GM12872 (cell line): ENCODE measurements at regions not wholly inside any gene's neighbourhood (a gene's known extent, or its start where the extent isn't known, plus 50 kb on each side); places are given as distances from the start of the nearest gene placed in this dataset.

Experiments used
- CTCF ChIP-seq: IDR thresholded peaks from 3 replicates; pipeline ENCODE4 v1.5.1; 2011; ENCODE audit warnings: low read depth, mild to moderate bottlenecking, low read length, moderate library complexity; ENCODE audit not compliant: insufficient read depth

- TF ChIP-seq CTCF: no peak
Measured at GRCh38 chr11:109086931-109087330, 335.1 kb upstream of the C11orf87 start.

DNA sequence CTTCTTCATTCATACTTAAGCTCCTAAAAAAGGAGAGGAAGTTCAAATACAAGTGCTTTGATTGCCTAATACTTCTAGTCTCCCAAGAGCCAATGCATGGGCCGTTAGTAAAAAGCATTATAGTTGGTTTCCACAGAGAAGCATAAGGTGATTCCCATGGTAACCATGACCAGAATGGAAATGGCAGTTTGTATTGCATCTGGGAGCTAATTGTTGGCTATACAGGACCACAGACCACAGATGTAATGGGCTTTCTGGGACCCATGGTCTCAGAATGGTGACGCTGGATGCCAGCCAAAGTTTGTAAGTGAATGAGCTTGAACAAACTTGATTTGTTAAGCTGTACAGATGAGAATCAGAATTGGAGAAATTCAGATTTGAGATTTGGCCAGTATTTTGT is 333.9 kb upstream of the C11orf87 start:
- TF ChIP-seq CTCF: no peak

DNA sequence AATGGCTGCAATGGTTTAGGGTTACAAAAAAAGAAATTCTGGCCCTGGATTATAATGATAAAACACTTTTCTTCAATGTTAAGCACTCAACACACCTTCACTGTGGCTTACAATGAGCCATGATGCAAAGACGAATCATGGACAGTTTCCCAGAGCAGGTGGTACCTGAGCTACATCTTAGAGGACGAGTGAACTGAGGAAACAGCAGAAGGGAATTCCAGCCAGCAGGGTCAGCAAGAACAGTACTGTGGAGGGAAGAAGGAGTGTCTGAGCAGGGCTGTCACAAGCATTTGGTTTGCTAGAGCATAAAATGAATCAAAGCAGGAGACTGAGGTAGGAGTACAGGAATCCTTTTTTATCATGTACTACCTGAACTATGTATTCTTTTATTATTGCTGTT is 332.8 kb upstream of the C11orf87 start:
- TF ChIP-seq CTCF: no peak

GRCh38 chr11:109093354-109093753 is 328.6 kb upstream of the C11orf87 start:
- TF ChIP-seq CTCF: no peak

DNA sequence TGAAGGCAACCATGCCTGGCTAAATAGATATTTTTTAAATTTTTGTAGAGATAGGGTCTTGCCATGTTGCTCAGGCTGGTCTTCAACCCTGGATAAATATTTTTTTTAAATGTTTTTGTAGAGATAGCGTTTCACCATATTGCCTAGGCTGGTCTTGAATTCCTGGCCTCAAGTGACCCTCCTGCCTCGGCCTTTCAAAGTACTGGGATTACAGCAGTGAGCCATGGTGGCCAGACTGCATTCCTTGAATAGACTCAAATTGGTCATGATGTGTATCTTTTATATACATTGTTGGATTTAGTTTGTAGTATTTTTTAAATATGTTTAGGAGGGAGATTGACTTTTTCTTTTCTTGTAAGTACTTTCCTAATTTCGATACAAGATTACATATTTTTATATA is 325.7 kb upstream of the C11orf87 start:
- no peak for TF ChIP-seq CTCF

DNA sequence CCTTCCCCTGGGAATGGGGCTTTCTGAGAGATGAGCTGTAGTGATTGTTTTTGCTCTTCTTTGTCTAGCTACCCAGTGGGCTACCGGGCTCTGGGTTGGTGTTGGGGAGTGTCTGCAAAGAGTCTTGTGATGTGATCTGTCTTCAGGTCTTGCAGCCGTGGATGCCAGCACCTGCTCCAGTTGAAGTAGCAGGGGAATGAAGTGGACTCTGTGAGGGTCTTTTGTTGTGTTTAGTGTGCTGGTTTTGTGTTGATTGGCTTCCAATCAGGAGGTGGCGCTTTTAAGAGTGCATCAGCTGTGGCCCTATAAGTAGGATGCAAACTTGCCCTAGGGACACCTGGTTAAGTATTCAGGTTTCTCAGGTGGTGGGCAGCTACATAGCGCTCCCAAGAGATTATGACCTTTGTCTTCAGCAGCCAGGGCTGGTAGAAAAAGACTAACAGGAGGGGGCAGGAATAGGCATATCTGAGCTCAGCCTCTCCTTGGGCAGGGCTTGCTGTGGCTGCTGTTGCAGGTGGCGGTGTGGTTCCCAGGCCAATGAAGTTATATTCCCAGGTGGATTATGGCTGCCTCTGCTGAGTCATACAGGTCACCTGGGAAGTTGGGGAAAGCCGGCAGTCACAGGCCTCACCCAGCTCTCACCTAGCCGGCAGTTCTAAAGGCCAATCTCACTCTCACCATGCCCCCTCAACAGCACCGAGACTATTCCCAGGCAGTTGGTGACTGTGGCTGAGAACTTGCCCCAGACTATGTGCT is 315.7 kb upstream of the C11orf87 start:
- TF ChIP-seq CTCF: no peak

DNA sequence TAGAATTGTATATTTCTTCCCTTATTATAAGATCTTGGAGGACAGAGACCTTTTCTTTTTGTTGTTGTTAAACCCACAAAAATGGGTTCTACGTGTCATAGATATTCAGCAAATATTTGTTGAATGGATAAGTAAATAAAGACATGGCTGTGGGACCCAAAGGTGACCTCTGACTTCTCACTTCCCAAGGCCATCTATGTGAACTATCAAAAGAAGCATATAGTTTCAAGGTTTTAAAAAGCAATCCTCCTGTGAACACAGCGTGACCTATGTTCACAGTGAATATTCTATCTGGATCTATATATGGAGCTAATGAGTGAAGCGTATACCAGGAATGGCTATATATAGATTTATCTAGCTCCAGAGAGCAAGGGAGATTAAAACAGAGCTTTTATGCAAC is 312.8 kb upstream of the C11orf87 start:
- no peak for TF ChIP-seq CTCF
